ENCODE measurements at regions not wholly inside any gene's neighbourhood (a gene's known extent, or its start where the extent isn't known, plus 50 kb on each side); places are given as distances from the start of the nearest gene placed in this dataset.

GRCh38 chr22:47673557-47673956 is 911.1 kb downstream of the TBC1D22A start:
- H3K4me3 ChIP-seq (ENCODE audit: low read depth, low read length), result no peak overlapping the region
- TF ChIP-seq CTCF (IDR thresholded peaks at IDR 0.05; ENCODE audit: low read depth, low read length, missing control alignments), result no peak
- DNase-seq (ENCODE audit: low read depth), result no peak

- TF ChIP-seq CTCF (IDR thresholded peaks at IDR 0.05; ENCODE audit: low read depth, low read length, missing control alignments), result no peak
- H3K4me3 ChIP-seq (ENCODE audit: low read depth, low read length), result no peak overlapping the region
- no peak for DNase-seq (ENCODE audit: low read depth)
Observed at GRCh38 chr22:47672526-47672925, 910.1 kb downstream of the TBC1D22A start.

GRCh38 chr22:47665151-47665550 is 902.7 kb downstream of the TBC1D22A start:
- H3K4me3 ChIP-seq (ENCODE audit: low read depth, low read length), result no peak overlapping the region
- TF ChIP-seq CTCF (IDR thresholded peaks at IDR 0.05; ENCODE audit: low read depth, low read length, missing control alignments), result no peak
- no peak for DNase-seq (ENCODE audit: low read depth)

GRCh38 chr22:47663615-47664605 is 901.5 kb downstream of the TBC1D22A start:
- H3K4me3 ChIP-seq (ENCODE audit: low read depth, low read length), result no peak overlapping the region
- DNase-seq (ENCODE audit: low read depth), result no peak
- no peak for TF ChIP-seq CTCF (IDR thresholded peaks at IDR 0.05; ENCODE audit: low read depth, low read length, missing control alignments)

GRCh38 chr22:47659467-47660223 is 897.2 kb downstream of the TBC1D22A start:
- TF ChIP-seq CTCF (IDR thresholded peaks at IDR 0.05; ENCODE audit: low read depth, low read length, missing control alignments), result no peak
- no peak for DNase-seq (ENCODE audit: low read depth)
- no peak overlapping the region for H3K4me3 ChIP-seq (ENCODE audit: low read depth, low read length)

GRCh38 chr22:47658182-47658581 is 895.7 kb downstream of the TBC1D22A start:
- no peak for DNase-seq (ENCODE audit: low read depth)
- H3K4me3 ChIP-seq (ENCODE audit: low read depth, low read length), result no peak overlapping the region
- no peak for TF ChIP-seq CTCF (IDR thresholded peaks at IDR 0.05; ENCODE audit: low read depth, low read length, missing control alignments)
